Right ventricle myocardium superior (tissue), 1 donor: ENCODE measurements at regions not wholly inside any gene's neighbourhood (a gene's known extent, or its start where the extent isn't known, plus 50 kb on each side); places are given as distances from the start of the nearest gene placed in this dataset.
"Not testable (repeated sequence)": the region's sequence is repeated elsewhere in the genome, so short reads cannot be mapped to it uniquely, and the experiment has no call there.

ENCODE experiments used
- ATAC-seq: fragments of 200-7000 bp; cut with Tn5 transposase; one replicate; pipeline ENCODE4 v1.9.1; 2020; ENCODE audit warnings: mild to moderate bottlenecking; ENCODE audit not compliant: poor library complexity
- DNase-seq: peaks from one replicate; pipeline ENCODE4 v3.0.0-alpha.2; 2020
- intact Hi-C: fragments of 100-400 bp; cut with DNase I; formaldehyde crosslinking; loops from one replicate; pipeline ENCODE4 v1.11.2; 2022
- donor health status: DM: no; HTN: yes; CAD: no; lungs with severe emphysema.

DNA sequence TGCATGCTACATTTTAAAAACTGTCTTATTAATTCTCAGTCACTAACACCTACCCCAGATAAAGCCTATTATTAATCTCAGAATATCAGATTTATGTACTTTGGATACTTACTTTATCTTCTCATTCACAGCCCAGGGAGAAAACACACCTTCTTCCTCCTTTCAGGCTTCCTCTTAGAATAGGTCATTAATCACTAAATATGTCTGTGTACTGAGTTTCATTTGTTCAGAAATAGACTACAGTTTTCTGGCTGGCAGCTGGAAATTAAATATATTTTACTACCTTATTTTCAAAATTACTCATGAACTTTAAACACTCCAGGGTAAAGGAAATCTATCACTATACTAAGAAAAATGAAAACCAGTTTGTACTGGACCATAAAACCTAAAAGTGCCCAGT, 147.7 kb upstream of the DST start:
- intact Hi-C loops, result no loop called here
- ATAC-seq, result no peak
- no peak for DNase-seq

- ATAC-seq, result no peak
- DNase-seq, result no peak
- intact Hi-C loops, result no loop called here
These were observed 147.2 kb upstream of the DST start for GRCh38 chr6:56789879-56790278.

GRCh38 chr6:56789342-56789741, 146.7 kb upstream of the DST start:
- ATAC-seq (no peak), DNase-seq (no peak)
- intact Hi-C loops, result no loop called here

- intact Hi-C loops, result no loop called here
- ATAC-seq (no peak), DNase-seq (no peak)
These were observed 144.5 kb upstream of the DST start for GRCh38 chr6:56787209-56787608.

DNA sequence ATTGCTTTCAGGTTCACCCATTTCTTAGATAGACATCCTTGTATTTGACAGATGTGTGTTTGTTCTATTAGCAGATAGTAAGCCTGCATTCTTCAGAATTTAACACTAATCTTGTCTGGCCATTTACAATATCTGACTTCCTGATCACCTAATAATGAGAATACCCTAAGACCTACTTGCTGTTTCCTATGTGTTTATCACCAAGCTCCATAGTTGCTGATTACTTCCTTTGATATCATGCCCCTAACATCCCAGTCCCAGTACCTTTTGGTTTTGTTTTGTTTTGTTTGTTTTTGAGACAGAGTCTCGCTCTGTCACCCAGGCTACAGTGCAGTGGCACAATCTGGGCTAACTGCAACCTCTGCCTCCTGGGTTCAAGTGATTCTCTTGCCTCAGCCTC, 143.6 kb upstream of the DST start:
- intact Hi-C loops, result no loop called here
- ATAC-seq, result no peak

DNA sequence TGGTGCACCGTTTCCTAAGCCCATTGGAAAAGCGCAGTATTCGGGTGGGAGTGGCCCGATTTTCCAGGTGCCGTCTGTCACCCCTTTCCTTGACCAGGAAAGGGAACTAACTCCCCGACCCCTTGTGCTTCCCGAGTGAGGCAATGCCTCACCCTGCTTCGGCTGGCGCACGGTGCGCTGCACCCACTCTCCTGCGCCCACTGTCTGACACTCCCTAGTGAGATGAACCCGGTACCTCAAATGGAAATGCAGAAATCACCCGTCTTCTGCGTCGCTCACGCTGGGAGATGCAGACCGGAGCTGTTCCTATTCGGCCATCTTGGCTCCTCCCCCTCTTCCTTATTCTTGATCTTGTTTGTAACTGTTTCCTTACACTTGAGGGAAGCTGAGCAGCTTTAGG, 142.8 kb upstream of the DST start:
- intact Hi-C loops, DNase-seq, ATAC-seq: not testable (repeated sequence)

More for the DNA sequence above, 143.6 kb upstream of the DST start:
- no peak for DNase-seq

GRCh38 chr6:56780109-56780508, 137.4 kb upstream of the DST start:
- ATAC-seq, DNase-seq, intact Hi-C loops: not testable (repeated sequence)

DNA sequence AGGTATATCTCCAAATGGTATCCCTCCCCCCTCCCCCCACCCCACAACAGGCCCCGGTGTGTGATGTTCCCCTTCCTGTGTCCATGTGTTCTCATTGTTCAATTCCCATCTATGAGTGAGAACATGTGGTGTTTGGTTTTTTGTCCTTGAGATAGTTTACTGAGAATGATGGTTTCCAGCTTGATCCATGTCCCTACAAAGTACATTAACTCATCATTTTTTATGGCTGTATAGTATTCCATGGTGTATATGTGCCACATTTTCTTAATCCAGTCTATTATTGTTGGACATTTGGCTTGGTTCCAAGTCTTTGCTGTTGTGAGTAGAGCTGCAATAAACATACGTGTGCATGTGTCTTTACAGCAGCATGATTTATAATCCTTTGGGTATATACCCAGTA, 135.8 kb upstream of the DST start:
- DNase-seq, ATAC-seq, intact Hi-C loops: not testable (repeated sequence)

DNA sequence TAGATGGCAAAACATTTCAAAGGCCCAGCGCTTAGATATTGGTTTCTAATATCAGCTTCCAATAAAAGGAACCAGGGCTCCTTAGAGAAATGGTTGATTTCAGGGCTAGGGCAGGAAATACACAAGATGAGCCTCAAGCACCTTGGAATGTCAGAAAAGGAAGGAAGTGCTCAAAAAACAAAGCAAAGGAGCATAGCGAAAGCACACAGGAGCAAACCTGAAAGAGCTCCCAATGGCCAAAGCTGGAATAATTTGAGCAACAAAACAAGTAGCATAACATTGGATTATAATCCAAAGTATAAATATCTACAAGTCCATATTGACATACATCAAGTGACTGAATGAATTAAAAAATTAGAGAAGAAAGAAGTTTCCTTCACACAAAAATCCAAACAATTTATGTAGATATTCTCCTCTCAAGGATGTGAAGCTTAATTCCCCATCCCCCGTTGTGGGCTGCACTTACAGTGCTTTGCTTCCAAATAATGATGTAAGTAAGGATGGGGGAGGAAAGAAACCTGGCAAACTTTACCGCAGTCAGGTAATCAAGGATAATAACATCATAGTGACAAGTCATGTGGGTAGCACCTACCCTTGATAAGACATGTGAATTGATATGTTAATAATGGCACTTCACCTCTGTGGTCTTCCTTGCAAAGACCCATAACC, 132.9 kb upstream of the DST start:
- intact Hi-C loops, result no loop called here
- DNase-seq (no peak), ATAC-seq (no peak)

GRCh38 chr6:56772737-56773184, 130.1 kb upstream of the DST start:
- ATAC-seq (peak; percentile 79), DNase-seq (peak; percentile 55)
- intact Hi-C loops, result no loop called here

GRCh38 chr6:56771929-56772607, 129.4 kb upstream of the DST start:
- DNase-seq (no peak), ATAC-seq (peak; percentile 48)
- intact Hi-C loops, result no loop called here

DNA sequence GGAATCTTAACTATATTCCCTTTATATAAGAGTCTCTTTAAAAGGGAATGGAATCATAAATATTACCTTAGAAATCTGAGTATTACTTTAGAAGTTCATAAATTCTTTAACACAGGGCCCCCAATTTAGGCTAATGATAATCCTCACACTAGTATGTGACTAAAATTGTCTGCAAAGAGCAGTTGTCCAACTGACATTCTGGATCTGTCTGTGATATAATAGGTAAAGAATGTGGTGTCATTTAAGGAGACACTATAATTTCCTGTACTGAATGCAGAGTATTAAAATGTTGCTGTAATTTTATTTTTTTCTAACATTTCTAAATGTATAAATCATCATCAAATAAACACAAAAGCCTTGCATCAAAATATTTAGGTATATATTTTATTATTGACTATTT, 128.5 kb upstream of the DST start:
- DNase-seq (no peak), ATAC-seq (peak; percentile 63)
- intact Hi-C loops, result no loop called here

- no peak for ATAC-seq
- intact Hi-C loops, result no loop called here
- no peak for DNase-seq
These were observed 127.4 kb upstream of the DST start for GRCh38 chr6:56770011-56770520.

- intact Hi-C loops, result loop anchor here (5.0 kb wide), 1 partner anchor 74 kb away; no protein-coding TSS in a partner anchor
- no peak for DNase-seq
- no peak for ATAC-seq
These were observed 125.3 kb upstream of the DST start for GRCh38 chr6:56767892-56768531.

DNA sequence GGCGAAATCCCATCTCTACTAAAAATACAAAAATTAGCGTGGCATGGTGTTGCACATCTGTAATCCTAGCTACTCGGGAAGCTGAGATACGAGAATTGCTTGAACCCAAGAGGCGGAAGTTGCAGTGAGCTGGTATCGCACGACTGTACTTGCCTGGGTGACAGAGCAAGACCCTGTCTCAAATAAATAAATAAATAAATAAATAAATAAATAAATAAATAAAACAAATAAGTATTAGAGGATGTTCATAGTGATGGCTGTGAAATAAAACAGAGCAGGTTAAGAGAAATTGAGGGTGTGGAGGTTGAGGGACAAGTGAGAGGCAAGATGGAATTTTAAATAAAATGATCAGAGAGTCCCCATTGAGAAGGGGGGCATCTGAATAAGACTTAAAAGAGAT, 124.7 kb upstream of the DST start:
- DNase-seq, result no peak
- intact Hi-C loops, result loop anchor here (5.0 kb wide), 1 partner anchor 75 kb away; no protein-coding TSS in a partner anchor
- no peak for ATAC-seq

DNA sequence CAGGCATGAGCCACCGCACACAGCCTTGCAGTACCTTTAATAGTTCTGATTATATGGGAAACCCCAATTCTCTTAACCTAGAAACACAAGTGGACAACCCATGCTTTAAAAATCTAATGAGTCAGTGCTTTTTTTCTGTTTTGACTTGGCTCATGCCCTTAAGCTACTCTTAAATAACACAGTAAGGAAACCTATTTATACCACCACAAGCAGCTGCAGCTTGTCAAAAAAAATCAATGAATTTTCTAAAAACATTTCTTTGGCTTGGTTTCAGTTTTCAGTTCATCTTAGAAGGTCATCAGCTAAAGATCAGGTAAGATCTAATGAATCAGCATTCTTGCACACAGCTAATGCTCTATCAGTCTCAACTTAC, 124.1 kb upstream of the DST start:
- intact Hi-C loops, result loop anchor here (5.0 kb wide), 1 partner anchor 76 kb away; no protein-coding TSS in a partner anchor
- ATAC-seq, result no peak
- no peak for DNase-seq

- intact Hi-C loops, result loop anchor here (5.0 kb wide), 1 partner anchor 76 kb away; no protein-coding TSS in a partner anchor
- DNase-seq (no peak), ATAC-seq (no peak)
These were observed 123.6 kb upstream of the DST start for GRCh38 chr6:56766139-56766805.

DNA sequence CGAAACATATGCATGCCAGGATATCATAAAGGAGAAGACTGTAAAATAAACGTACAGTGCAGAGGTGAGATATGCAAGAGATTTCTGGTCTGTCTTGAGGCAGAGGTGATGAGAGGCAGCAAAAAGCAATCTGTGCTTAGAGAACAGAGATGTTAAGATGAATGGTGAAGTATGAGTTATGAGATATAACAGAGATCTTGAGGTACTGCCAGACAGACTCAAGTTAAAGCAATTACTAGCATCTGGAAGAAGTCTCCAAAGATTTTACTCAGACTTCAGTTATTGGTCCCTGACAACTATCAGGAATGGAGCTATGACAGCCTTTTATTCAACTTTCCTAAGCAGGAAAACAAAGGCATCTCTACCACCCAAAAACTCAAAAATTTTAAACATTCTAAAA, 122.8 kb upstream of the DST start:
- intact Hi-C loops, result loop anchor here (5.0 kb wide), 1 partner anchor 77 kb away; no protein-coding TSS in a partner anchor
- DNase-seq (no peak), ATAC-seq (no peak)

DNA sequence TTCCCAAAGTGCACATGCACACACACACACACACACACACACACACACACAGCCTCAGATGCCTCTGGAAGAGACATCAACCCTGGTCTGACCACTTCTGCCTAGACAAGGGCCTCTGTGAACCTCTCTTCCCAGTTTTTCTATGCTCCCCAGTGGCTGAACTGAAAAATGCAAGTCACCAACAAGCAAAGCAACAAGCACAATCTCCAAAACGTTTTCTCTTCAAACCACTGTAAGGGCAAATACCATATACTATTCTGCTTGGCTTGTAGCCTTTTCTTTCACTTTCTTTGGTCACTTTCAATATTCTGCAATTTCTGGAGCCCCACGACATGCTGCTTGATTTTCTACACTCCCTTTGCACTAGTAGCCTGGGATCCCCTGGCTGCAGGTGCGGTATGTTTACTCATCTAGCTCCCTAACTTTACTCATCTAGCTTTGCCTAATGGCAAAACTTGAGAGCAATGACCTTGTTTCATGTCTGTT, 121.4 kb upstream of the DST start:
- peak; percentile 66 for ATAC-seq
- no peak for DNase-seq
- intact Hi-C loops, result no loop called here
